Heart right ventricle (tissue), 16 donors: ENCODE measurements at regions not wholly inside any gene's neighbourhood (a gene's known extent, or its start where the extent isn't known, plus 50 kb on each side); places are given as distances from the start of the nearest gene placed in this dataset.

Experiments
- ATAC-seq, 8 donors: fragments of 200-7000 bp; cut with Tn5 transposase; one replicate each; pipeline ENCODE4 v1.9.1; 2020; ENCODE audit warnings: mild to moderate bottlenecking in 8 of 8, moderate library complexity in 8 of 8, moderate number of reproducible peaks in 1 of 8
- DNase-seq, 2 donors: peaks; one replicate each; pipeline ENCODE4 v3.0.0-alpha.2; 2020
- H3K27ac ChIP-seq, 10 donors: fragments of 200-600 bp; sonication (generic) in 2 of 10; one replicate each; pipeline versions ENCODE4 v1.5.0 to v1.8.0; 2020 to 2022; ENCODE audit warnings: mild to moderate bottlenecking in 3 of 10
- H3K27me3 ChIP-seq, 7 donors: fragments of 200-600 bp; one replicate each; pipeline ENCODE4 v1.8.0; 2021 to 2022; ENCODE audit warnings: mild to moderate bottlenecking in 2 of 7
- H3K36me3 ChIP-seq, 9 donors: fragments of 200-600 bp; sonication (generic) in 1 of 9; one replicate each; pipeline versions ENCODE4 v1.5.0 to v1.8.0; 2020 to 2022; ENCODE audit warnings: mild to moderate bottlenecking in 2 of 9
- H3K4me1 ChIP-seq, 9 donors: fragments of 200-600 bp; sonication (generic) in 1 of 9; one replicate each; pipeline versions ENCODE4 v1.5.0 to v1.8.0; 2020 to 2022; ENCODE audit warnings: mild to moderate bottlenecking in 4 of 9
- H3K4me3 ChIP-seq, 10 donors: fragments of 200-600 bp; sonication (generic) in 2 of 10; one replicate each; pipeline versions ENCODE4 v1.5.0 to v1.8.0; 2020 to 2022; ENCODE audit warnings: mild to moderate bottlenecking in 7 of 10, moderate library complexity in 2 of 10
- H3K9me3 ChIP-seq, 11 donors: fragments of 200-600 bp in 10 of 11; sonication (generic) in 2 of 11; one replicate each; pipeline versions ENCODE4 v1.5.0 to v1.8.0; 2013 to 2022; ENCODE audit warnings: mild to moderate bottlenecking in 2 of 11, control low read depth in 1 of 11, moderate library complexity in 1 of 11
- CTCF ChIP-seq, 9 donors: fragments of 200-600 bp; sonication (generic) in 2 of 9; IDR thresholded peaks; one replicate each; pipeline versions ENCODE4 v1.5.0 to v1.8.0; 2021 to 2022; ENCODE audit warnings: antibody characterized with exemption in 9 of 9, mild to moderate bottlenecking in 5 of 9, moderate library complexity in 1 of 9
- WGBS, 2 donors: extraction: QIAGEN DNeasy Blood & Tissue Kit; methylation state at CpG; one replicate each; pipeline ENCODE4 v1.1.7; 2013; ENCODE audit warnings: inconsistent platforms in 1 of 2; 5-methylcytosine and 5-hydroxymethylcytosine counted together
- intact Hi-C, 10 donors: fragments of 100-400 bp; cut with DNase I; formaldehyde crosslinking; loops; one replicate each; pipeline versions ENCODE4 v1.11.1 to v1.14.2; 2022
- donor health status: Arrhythmogenic right ventricular cardiomyopathy.
- donor health status: ischemic (EF 13 %, LVEDD 7.1; RV severe dilation, severe dysfunction).
- donor health status: healthy with polysubstance abuse.
- donor health status: DM: no; HTN: yes; CAD: no.
- donor health status: DM: no; HTN: no; CAD: no.
- donor health status: ischemic (EF 25% LVEDD 6.9; RV normal size, moderate dysfunction).
- donor health status: ischemic (EF 25% LVEDD 5.7; RV mildly dilated, moderate dysfunction).
- donor health status: healthy.
- donor health status: DM: yes; HTN: yes; CAD: no.
- donor health status: Ischemic cardiomyopathy.
- donor health status: ischemic (EF 35%, LVEDD 5.7; RV mildly dilated, moderate dysfunction).
- donor health status: nonischemic (EF 11% LVEDD 7.7; RV severe dilation, severe dysfunction).
- donor health status: DM: yes; HTN: yes; CAD: no.
- donor health status: PGD.
- donor health status: ischemic (EF 29% LVEDD 5.4; RV normal size, mild dysfunction).
- donor health status: nonischemic (EF 23%, LVEDD 6.1; RV moderate dilation, normal function).

DNA sequence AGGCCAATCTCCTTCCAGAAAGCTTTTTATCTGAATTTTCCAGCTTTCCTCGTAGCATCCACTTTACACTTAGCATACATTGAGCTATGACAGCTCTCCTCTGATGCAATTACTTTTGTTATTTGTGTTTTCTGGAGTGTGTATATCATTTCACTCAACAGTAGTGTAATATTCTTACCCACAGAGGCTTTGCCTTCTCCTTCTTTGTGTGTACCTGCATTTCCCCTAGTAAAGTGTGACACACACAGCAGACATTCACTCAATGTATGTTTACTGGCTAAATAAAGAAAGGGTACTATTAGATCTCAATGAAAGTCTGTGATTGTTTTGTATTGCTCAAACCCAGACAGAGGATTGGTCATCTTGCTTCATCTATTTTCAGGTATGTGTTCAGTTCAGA is 193.7 kb upstream of the MEX3C start:
- intact Hi-C loops: no loop called here
- Histone ChIP-seq H3K27ac (no peak overlapping the region), H3K27me3 (peaks cover 0 to 11% (median 0%) of the 10 kb centered on the region in 7 donors), H3K4me1 (no peaks in the 10 kb centered on the region), H3K4me3 (no peak overlapping the region), H3K9me3 (no peaks in the 10 kb centered on the region), H3K36me3 (no peaks in the 10 kb centered on the region)
- DNase-seq: no peak
- no peak for ATAC-seq
- no peak for TF ChIP-seq CTCF (IDR thresholded peaks at IDR 0.05)
- WGBS, 2 donors: 68 to 80% methylated on average over 1 of the region's 1 CpG

GRCh38 chr18:51391731-51392130 is 194.2 kb upstream of the MEX3C start:
- no peaks in the 10 kb centered on the region for H3K9me3 ChIP-seq
- no peak overlapping the region for H3K4me3 ChIP-seq
- WGBS, 2 donors: 83 to 86% methylated on average over 5 of the region's 5 CpGs
- no peaks in the 10 kb centered on the region for H3K36me3 ChIP-seq
- TF ChIP-seq CTCF (IDR thresholded peaks at IDR 0.05): no peak
- DNase-seq (no peak), ATAC-seq (no peak)
- H3K27ac ChIP-seq: no peak overlapping the region
- intact Hi-C loops: no loop called here
- no peaks in the 10 kb centered on the region for H3K4me1 ChIP-seq
- H3K27me3 ChIP-seq: peaks cover 0 to 11% (median 0%) of the 10 kb centered on the region in 7 donors

DNA sequence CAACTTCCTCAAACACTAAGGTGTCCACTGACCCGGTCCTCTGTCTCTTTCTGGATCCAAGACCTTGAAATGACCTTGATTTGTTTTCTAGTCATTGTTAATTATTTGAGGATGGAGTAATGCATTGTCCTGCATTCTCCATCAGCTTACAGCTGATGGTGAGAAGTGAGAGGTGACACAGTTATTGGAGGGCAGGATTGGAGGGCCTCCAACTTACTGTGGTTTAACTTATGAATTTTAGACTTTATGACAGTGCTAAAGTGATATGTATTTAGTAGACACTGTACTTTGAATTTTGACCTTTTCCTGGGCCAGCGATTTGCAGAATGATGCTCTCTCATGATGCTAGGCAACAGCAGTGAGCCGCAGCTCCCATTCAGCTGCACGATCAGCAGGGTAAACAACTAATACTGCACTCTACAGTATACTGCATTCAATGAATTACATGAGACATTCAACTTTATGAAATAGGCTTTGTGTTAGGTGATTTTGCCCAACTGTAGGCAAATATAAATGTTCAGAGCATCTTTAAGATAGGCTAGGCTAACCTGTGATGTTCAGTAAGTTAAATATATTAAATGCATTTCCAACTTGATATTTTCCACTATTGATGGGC is 200.0 kb upstream of the MEX3C start:
- Histone ChIP-seq H3K36me3 (no peaks in the 10 kb centered on the region), H3K27ac (no peak overlapping the region), H3K4me3 (no peak overlapping the region), H3K9me3 (no peaks in the 10 kb centered on the region), H3K27me3 (no peaks in the 10 kb centered on the region), H3K4me1 (peaks cover 0 to 15% (median 0%) of the 10 kb centered on the region in 9 donors)
- DNase-seq (no peak), ATAC-seq (no peak)
- no peak for TF ChIP-seq CTCF (IDR thresholded peaks at IDR 0.05)
- intact Hi-C loops: no loop called here
- 86 to 95% methylated on average over 4 of the region's 4 CpGs for WGBS, 2 donors

DNA sequence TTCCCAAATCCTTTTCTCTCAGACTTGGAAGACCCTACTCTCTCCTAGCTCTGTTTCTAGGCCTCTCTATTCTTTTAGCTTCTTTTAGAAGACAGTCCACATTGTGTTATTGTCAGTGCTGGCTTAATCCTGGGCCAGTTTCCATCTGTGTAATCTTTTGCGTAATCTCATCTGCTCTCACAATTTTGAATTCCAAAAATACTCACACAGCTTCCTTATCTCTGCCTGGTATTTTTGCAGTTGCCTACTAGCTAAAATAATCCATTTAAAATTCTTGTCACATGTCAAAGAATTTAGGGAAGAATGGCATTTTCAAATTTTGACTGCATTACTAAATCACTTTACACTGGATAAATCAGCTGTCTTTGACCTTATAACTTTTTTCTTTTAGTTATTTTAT is 200.6 kb upstream of the MEX3C start:
- 39 to 59% methylated on average over 1 of the region's 1 CpG for WGBS, 2 donors
- no peak overlapping the region for H3K27ac ChIP-seq
- no peak for TF ChIP-seq CTCF (IDR thresholded peaks at IDR 0.05)

More for the DNA sequence above, 200.6 kb upstream of the MEX3C start:
- no peaks in the 10 kb centered on the region for H3K36me3 ChIP-seq
- no peaks in the 10 kb centered on the region for H3K9me3 ChIP-seq
- no peak for DNase-seq
- no peaks in the 10 kb centered on the region for H3K27me3 ChIP-seq
- peaks cover 0 to 15% (median 0%) of the 10 kb centered on the region in 9 donors for H3K4me1 ChIP-seq
- no peak overlapping the region for H3K4me3 ChIP-seq
- ATAC-seq: no peak
- intact Hi-C loops: no loop called here
